HUES64 (cell line): ENCODE measurements at regions not wholly inside any gene's neighbourhood (a gene's known extent, or its start where the extent isn't known, plus 50 kb on each side); places are given as distances from the start of the nearest gene placed in this dataset.

Experiments used
- H3K27ac ChIP-seq: 2 replicates; pipeline ENCODE4 v1.7.0; 2013; ENCODE audit warnings: low read depth, low read length, inconsistent platforms
- H3K27me3 ChIP-seq: 2 replicates; pipeline ENCODE4 v1.6.1; 2013; ENCODE audit warnings: mild to moderate bottlenecking, low read length; ENCODE audit not compliant: insufficient read depth
- H3K36me3 ChIP-seq: 2 replicates; pipeline ENCODE4 v1.6.1; 2013; ENCODE audit warnings: mild to moderate bottlenecking, low read length; ENCODE audit not compliant: insufficient read depth
- H3K4me1 ChIP-seq: 2 replicates; pipeline ENCODE4 v1.6.1; 2013; ENCODE audit warnings: mild to moderate bottlenecking, low read length, moderate library complexity; ENCODE audit not compliant: insufficient read depth
- H3K4me3 ChIP-seq: 2 replicates; pipeline ENCODE4 v1.5.1; 2013; ENCODE audit warnings: mild to moderate bottlenecking, low read length, moderate library complexity
- H3K9ac ChIP-seq: 2 replicates; pipeline ENCODE4 v1.6.1; 2013; ENCODE audit warnings: mild to moderate bottlenecking, low read depth, low read length
- H3K9me3 ChIP-seq: 2 replicates; pipeline ENCODE4 v1.6.1; 2013; ENCODE audit warnings: low read depth, low read length; ENCODE audit not compliant: insufficient read depth
- WGBS: fragments of 150-250, 120-280 bp; methylation state at CpG from one replicate; pipeline ENCODE4 v1.1.7; 2013; ENCODE audit warnings: missing lambda C conversion rate; 5-methylcytosine and 5-hydroxymethylcytosine counted together

DNA sequence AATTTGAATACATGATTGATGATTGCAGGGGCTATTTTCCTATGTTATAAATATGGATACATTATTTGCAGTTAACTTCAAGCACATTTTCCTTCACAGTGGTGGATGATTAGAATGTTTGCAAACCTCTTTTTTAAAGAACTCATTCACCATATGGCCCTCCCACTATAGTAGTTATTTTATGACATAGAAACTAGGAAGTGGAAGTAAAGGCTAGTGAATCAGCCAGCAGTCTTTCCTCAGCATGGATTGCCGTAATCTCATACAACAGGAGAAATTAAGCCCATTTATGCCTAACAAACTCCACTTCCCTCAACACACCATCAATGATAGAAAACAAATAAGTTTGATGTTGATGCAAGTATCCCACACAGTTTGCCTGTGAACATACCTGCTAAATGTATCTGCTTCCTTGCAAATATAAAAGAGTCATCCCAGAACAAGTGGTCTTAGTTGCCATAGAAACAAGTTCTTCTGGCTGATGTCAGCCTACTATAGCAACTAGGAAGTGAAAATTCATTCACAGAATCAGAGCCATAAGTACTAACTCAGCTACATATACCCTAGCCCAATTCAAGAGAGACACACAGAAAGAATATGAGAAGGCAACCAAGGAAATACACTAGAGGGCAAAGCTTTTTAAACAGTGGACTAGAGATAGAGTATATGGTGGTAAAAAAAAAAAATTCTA, 100.9 kb upstream of the RADX start:
- H3K9ac ChIP-seq, result no peak overlapping the region
- H3K4me1 ChIP-seq, result no peaks in the 10 kb centered on the region
- WGBS, result no CpG with 5 or more reads among the region's 1 CpG
- H3K9me3 ChIP-seq, result no peaks in the 10 kb centered on the region
- no peaks in the 10 kb centered on the region for H3K36me3 ChIP-seq
- H3K27me3 ChIP-seq, result no peaks in the 10 kb centered on the region
- no peak overlapping the region for H3K27ac ChIP-seq
- H3K4me3 ChIP-seq, result no peak overlapping the region
